ENCODE measurements at regions not wholly inside any gene's neighbourhood (a gene's known extent, or its start where the extent isn't known, plus 50 kb on each side); places are given as distances from the start of the nearest gene placed in this dataset.

DNA sequence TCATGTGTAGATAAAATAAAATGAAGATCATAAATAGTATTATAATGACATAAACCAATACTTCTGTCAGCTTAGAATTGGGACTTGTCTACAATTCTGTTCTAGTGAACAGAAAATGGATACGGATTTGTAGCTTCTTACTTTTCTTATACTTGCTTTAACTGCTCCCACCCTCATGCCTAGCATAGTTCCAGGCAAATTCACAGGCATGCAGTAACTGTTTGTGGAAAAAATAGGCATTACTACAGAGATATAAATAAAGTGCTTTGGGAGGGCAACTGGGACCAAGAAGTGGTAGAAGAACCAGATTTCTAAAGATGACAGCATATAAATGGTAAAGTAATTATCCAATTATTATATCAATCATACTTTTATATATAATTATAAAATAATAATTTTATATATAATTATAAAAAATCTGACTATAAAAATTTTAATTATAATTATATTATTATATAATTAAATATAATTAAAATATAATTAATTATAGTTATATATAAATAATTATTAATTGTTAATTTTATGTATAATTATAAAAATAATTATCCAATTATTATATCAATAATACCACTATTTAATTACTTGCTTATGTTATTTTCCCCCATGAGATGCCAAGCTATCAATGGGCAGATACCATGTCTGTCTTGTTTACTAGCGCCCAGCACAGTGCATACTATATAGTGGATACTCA is 144.1 kb downstream of the NOC3L start:
- Histone ChIP-seq H3K27ac (ENCODE audit: low read length) (no peak overlapping the region), H3K27me3 (ENCODE audit: control insufficient read depth, insufficient read depth, low read length) (no peaks in the 10 kb centered on the region), H3K36me3 (ENCODE audit: control insufficient read depth, insufficient read depth, low read length) (no peaks in the 10 kb centered on the region), H3K9me3 (ENCODE audit: control insufficient read depth, insufficient read depth, low read depth, low read length) (no peaks in the 10 kb centered on the region), H3K4me3 (ENCODE audit: low read depth in 2 of 2, low read length in 2 of 2) (no peak overlapping the region), H3K4me1 (ENCODE audit: control insufficient read depth, insufficient read depth, low read length) (no peaks in the 10 kb centered on the region)
- no TSS peak for BruUV-seq (replicated peaks)
- ChIA-PET CTCF (no interaction called here), POLR2A (no interaction called here)
- intact Hi-C loops (cut with micrococcal nuclease; ENCODE audit: unreplicated experiment) (no loop called here), in situ Hi-C loops (cut with HindIII; ENCODE audit: low pct_unique_long_range_greater_than_20kb, low sequenced_read_pairs) (no loop called here)
- TF ChIP-seq, protein P1, sequence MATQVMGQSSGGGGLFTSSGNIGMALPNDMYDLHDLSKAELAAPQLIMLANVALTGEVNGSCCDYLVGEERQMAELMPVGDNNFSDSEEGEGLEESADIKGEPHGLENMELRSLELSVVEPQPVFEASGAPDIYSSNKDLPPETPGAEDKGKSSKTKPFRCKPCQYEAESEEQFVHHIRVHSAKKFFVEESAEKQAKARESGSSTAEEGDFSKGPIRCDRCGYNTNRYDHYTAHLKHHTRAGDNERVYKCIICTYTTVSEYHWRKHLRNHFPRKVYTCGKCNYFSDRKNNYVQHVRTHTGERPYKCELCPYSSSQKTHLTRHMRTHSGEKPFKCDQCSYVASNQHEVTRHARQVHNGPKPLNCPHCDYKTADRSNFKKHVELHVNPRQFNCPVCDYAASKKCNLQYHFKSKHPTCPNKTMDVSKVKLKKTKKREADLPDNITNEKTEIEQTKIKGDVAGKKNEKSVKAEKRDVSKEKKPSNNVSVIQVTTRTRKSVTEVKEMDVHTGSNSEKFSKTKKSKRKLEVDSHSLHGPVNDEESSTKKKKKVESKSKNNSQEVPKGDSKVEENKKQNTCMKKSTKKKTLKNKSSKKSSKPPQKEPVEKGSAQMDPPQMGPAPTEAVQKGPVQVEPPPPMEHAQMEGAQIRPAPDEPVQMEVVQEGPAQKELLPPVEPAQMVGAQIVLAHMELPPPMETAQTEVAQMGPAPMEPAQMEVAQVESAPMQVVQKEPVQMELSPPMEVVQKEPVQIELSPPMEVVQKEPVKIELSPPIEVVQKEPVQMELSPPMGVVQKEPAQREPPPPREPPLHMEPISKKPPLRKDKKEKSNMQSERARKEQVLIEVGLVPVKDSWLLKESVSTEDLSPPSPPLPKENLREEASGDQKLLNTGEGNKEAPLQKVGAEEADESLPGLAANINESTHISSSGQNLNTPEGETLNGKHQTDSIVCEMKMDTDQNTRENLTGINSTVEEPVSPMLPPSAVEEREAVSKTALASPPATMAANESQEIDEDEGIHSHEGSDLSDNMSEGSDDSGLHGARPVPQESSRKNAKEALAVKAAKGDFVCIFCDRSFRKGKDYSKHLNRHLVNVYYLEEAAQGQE (IDR thresholded peaks at IDR 0.05; ENCODE audit: insufficient read depth in 1 of 2, low read depth in 2 of 2, low read length in 1 of 2) = no peak
- no peak for TF ChIP-seq SIN3A (IDR thresholded peaks at IDR 0.05; ENCODE audit: borderline replicate concordance, insufficient read depth, low read depth, low read length)
- TF ChIP-seq CTCF (IDR thresholded peaks at IDR 0.05) = no peak
- TF ChIP-seq POLR2AphosphoS5 (IDR thresholded peaks at IDR 0.05; ENCODE audit: low read depth, low read length) = no peak
- no peak for TF ChIP-seq TCF7L2 (IDR thresholded peaks at IDR 0.05; ENCODE audit: low read depth, low read length)
- ATAC-seq (no peak), DNase-seq (ENCODE audit: low read depth, low spot score) (no peak)

DNA sequence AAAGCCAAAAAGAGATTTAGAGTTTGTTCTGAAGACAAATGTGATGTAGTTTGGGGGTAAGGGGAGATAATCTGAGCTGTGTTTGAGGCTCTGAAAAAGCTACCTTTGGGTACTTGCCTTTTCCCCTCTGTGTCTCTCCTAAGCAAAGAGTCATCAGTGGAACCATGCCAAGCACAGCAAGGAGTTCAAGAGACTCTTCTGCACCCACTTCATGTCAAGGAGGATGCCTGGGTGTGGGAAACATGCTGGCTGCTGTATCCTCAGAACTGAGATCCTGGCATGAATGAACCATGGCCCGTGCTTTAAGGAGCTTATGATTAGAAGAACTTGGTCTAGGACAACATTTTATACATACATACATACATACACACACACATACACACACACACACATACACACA is 142.9 kb downstream of the NOC3L start:
- TF ChIP-seq SIN3A (IDR thresholded peaks at IDR 0.05; ENCODE audit: borderline replicate concordance, insufficient read depth, low read depth, low read length) (no peak), POLR2AphosphoS5 (IDR thresholded peaks at IDR 0.05; ENCODE audit: low read depth, low read length) (no peak), TCF7L2 (IDR thresholded peaks at IDR 0.05; ENCODE audit: low read depth, low read length) (no peak), CTCF (IDR thresholded peaks at IDR 0.05) (no peak)
- TF ChIP-seq, protein P1 (IDR thresholded peaks at IDR 0.05; ENCODE audit: insufficient read depth in 1 of 2, low read depth in 2 of 2, low read length in 1 of 2) = no peak
- BruUV-seq (replicated peaks) = no TSS peak

More for the DNA sequence above, 142.9 kb downstream of the NOC3L start:
- Histone ChIP-seq H3K36me3 (ENCODE audit: control insufficient read depth, insufficient read depth, low read length) (no peaks in the 10 kb centered on the region), H3K4me1 (ENCODE audit: control insufficient read depth, insufficient read depth, low read length) (no peaks in the 10 kb centered on the region), H3K27ac (ENCODE audit: low read length) (no peak overlapping the region), H3K4me3 (ENCODE audit: low read depth in 2 of 2, low read length in 2 of 2) (no peak overlapping the region), H3K27me3 (ENCODE audit: control insufficient read depth, insufficient read depth, low read length) (no peaks in the 10 kb centered on the region), H3K9me3 (ENCODE audit: control insufficient read depth, insufficient read depth, low read depth, low read length) (no peaks in the 10 kb centered on the region)
- in situ Hi-C loops (cut with HindIII; ENCODE audit: low pct_unique_long_range_greater_than_20kb, low sequenced_read_pairs) (no loop called here), intact Hi-C loops (cut with micrococcal nuclease; ENCODE audit: unreplicated experiment) (no loop called here)
- ATAC-seq (no peak), DNase-seq (ENCODE audit: low read depth, low spot score) (no peak)
- CTCF ChIA-PET = interaction anchor here (0.6 kb wide), 1 partner anchor 100 kb away, joined by 6 read pairs; no protein-coding TSS in a partner anchor
- POLR2A ChIA-PET = no interaction called here
